Spleen (tissue), 7 donors: ENCODE measurements at regions not wholly inside any gene's neighbourhood (a gene's known extent, or its start where the extent isn't known, plus 50 kb on each side); places are given as distances from the start of the nearest gene placed in this dataset.
"Not testable (repeated sequence)": the region's sequence is repeated elsewhere in the genome, so short reads cannot be mapped to it uniquely, and the experiment has no call there.

Source experiments
- POLR2AphosphoS5 ChIP-seq, 3 donors: sonication (generic); formaldehyde crosslinking; IDR thresholded peaks; one replicate each; pipeline ENCODE4 v1.5.1; 2017; ENCODE audit warnings: antibody characterized with exemption in 3 of 3
- TF ChIP-seq, protein P1 (sequence below), 11 experiments: fragments of 200-600 bp in 7 of 11; fragments of 450-650 bp in 4 of 11; sonication (generic) in 4 of 11; IDR thresholded peaks in 8 of 11; conservative IDR thresholded peaks in 3 of 11; 1 replicate in 7 of 11; 2 replicates in 4 of 11; pipeline versions ENCODE4 v1.4.0 to v1.8.0; 2016 to 2021; ENCODE audit warnings: antibody characterized with exemption in 11 of 11, inconsistent platforms in 4 of 11, mild to moderate bottlenecking in 1 of 11
- donor health status: DM: no; HTN: no; CAD: no; lungs with moderate emphysema.
- donor health status: DM: no; HTN: no; CAD: no.
- donor health status: DM: no; HTN: no; CAD: no.

DNA sequence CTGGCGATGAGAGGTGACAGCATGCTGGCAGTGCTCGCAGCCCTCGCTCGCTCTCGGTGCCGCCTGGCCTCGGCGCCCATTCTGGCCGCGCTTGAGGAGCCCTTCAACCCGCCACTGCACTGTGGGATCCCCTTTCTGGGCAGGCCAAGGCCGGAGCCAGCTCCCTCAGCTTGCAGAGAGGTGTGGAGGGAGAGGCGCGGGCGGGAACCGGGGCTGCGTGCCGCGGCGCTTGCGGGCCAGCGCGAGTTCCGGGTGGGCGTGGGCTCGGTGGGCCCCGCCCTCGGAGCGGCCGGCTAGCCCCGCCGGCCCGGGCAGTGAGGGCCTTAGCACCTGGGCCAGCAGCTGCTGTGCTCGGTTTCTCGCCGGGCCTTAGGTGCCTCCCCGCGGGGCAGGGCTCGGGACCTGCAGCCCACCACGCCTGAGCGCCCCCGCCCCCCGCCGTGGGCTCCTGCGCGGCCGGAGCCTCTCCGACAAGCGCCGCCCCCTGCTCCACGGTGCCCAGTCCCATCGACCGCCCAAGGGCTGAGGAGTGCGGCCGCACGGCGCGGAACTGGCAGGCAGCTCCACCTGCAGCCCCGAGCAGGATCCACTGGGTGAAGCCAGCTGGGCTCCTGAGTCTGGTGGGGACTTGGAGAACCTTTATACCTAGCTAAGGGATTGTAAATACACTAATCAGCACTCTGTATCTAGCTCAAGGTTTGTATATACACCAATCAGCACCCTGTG lies 200.2 kb downstream of the MAP2K4 start:
- TF ChIP-seq, protein P1, sequence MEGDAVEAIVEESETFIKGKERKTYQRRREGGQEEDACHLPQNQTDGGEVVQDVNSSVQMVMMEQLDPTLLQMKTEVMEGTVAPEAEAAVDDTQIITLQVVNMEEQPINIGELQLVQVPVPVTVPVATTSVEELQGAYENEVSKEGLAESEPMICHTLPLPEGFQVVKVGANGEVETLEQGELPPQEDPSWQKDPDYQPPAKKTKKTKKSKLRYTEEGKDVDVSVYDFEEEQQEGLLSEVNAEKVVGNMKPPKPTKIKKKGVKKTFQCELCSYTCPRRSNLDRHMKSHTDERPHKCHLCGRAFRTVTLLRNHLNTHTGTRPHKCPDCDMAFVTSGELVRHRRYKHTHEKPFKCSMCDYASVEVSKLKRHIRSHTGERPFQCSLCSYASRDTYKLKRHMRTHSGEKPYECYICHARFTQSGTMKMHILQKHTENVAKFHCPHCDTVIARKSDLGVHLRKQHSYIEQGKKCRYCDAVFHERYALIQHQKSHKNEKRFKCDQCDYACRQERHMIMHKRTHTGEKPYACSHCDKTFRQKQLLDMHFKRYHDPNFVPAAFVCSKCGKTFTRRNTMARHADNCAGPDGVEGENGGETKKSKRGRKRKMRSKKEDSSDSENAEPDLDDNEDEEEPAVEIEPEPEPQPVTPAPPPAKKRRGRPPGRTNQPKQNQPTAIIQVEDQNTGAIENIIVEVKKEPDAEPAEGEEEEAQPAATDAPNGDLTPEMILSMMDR (IDR thresholded peaks at IDR 0.05 in 8 of 11, conservative IDR thresholded peaks at IDR 0.05 in 3 of 11): not testable (repeated sequence)
- TF ChIP-seq POLR2AphosphoS5 (IDR thresholded peaks at IDR 0.05): not testable (repeated sequence)
